HEK293 (cell line): ENCODE measurements at regions not wholly inside any gene's neighbourhood (a gene's known extent, or its start where the extent isn't known, plus 50 kb on each side); places are given as distances from the start of the nearest gene placed in this dataset.

Experiments
- CTCF ChIA-PET: fragments of 350-600 bp; formaldehyde crosslinking; extraction: SDS; loops from one replicate; lab custom pipeline; 2021; ENCODE audit warnings: antibody characterized with exemption; lab: Yijun Ruan, JAX
- POLR2A ChIA-PET: fragments of 300-600 bp; formaldehyde crosslinking; extraction: SDS; loops from one replicate; lab custom pipeline; 2020; ENCODE audit warnings: antibody characterized with exemption, inconsistent platforms; lab: Yijun Ruan, JAX
- H3K27ac ChIP-seq: fragments of 200-500 bp; sonication (Bioruptor generic); 2 replicates; pipeline ENCODE4 v1.5.1; 2014; ENCODE audit warnings: low read depth, low read length, control low read depth, inconsistent platforms; ENCODE audit errors: extremely low read depth
- H3K36me3 ChIP-seq, 2 experiments: fragments of 200-500 bp in 1 of 2; sonication (Bioruptor generic) in 1 of 2; 1 replicate in 1 of 2; 2 replicates in 1 of 2; pipeline ENCODE4 v1.5.1; 2014 to 2017; ENCODE audit warnings: inconsistent platforms in 2 of 2, low read length in 2 of 2; ENCODE audit not compliant: control insufficient read depth in 2 of 2, insufficient read depth in 1 of 2
- H3K4me1 ChIP-seq: fragments of 200-500 bp; sonication (Bioruptor generic); 2 replicates; pipeline ENCODE4 v1.5.1; 2014; ENCODE audit warnings: mild to moderate bottlenecking, low read length, inconsistent platforms; ENCODE audit not compliant: control insufficient read depth, insufficient read depth
- H3K4me3 ChIP-seq: 2 replicates; pipeline ENCODE4 v1.5.1; 2011; ENCODE audit warnings: low read depth, mild to moderate bottlenecking, control low read depth, low read length, moderate library complexity
- H3K9me3 ChIP-seq: fragments of 200-500 bp; sonication (Bioruptor generic); 2 replicates; pipeline ENCODE4 v1.5.1; 2014; ENCODE audit warnings: low read depth, low read length, inconsistent platforms; ENCODE audit not compliant: control insufficient read depth, insufficient read depth
- HOXA7 ChIP-seq: sonication (generic); formaldehyde crosslinking; IDR thresholded peaks from 2 replicates; pipeline ENCODE4 v1.8.1; 2022; ENCODE audit warnings: missing genetic modification reagents, borderline replicate concordance
- KLF10 ChIP-seq: fragments of 450-650 bp; IDR thresholded peaks from 2 replicates; pipeline ENCODE4 v1.5.1; 2018; ENCODE audit warnings: missing biosample characterization, mild to moderate bottlenecking, missing genetic modification characterization
- MEIS1 ChIP-seq: sonication (generic); formaldehyde crosslinking; IDR thresholded peaks from 2 replicates; pipeline ENCODE4 v1.8.1; 2022; ENCODE audit warnings: missing genetic modification reagents, mild to moderate bottlenecking, borderline replicate concordance
- ZFHX2 ChIP-seq: fragments of 450-650 bp; formaldehyde crosslinking; conservative IDR thresholded peaks from 2 replicates; pipeline ENCODE4 v1.5.1; 2016; ENCODE audit warnings: missing biosample characterization, missing genetic modification characterization
- ZNF10 ChIP-seq: fragments of 450-650 bp; formaldehyde crosslinking; IDR thresholded peaks from 2 replicates; pipeline ENCODE4 v1.5.1; 2017; ENCODE audit warnings: missing biosample characterization, missing genetic modification characterization
- ZNF132 ChIP-seq: fragments of 450-650 bp; formaldehyde crosslinking; IDR thresholded peaks from 2 replicates; pipeline ENCODE4 v1.5.1; 2017; ENCODE audit warnings: missing biosample characterization, missing genetic modification characterization, borderline replicate concordance
- ZNF140 ChIP-seq: fragments of 450-650 bp; formaldehyde crosslinking; IDR thresholded peaks from 2 replicates; pipeline ENCODE4 v1.5.1; 2016; ENCODE audit warnings: missing biosample characterization, missing genetic modification characterization
- ZNF221 ChIP-seq: fragments of 450-650 bp; formaldehyde crosslinking; IDR thresholded peaks from 2 replicates; pipeline ENCODE4 v1.5.1; 2017; ENCODE audit warnings: missing biosample characterization, missing genetic modification characterization, borderline replicate concordance
- ZNF274 ChIP-seq, 2 experiments: fragments of 200-500 bp in 1 of 2; fragments of 450-650 bp in 1 of 2; sonication (Bioruptor generic) in 1 of 2; formaldehyde crosslinking in 1 of 2; IDR thresholded peaks; 2 replicates each; pipeline versions ENCODE4 v1.5.1 to v1.6.1; 2014 to 2016; ENCODE audit warnings: borderline replicate concordance in 1 of 2, inconsistent platforms in 1 of 2, low read length in 1 of 2, missing biosample characterization in 1 of 2, missing genetic modification characterization in 1 of 2
- ZNF302 ChIP-seq: fragments of 450-650 bp; formaldehyde crosslinking; IDR thresholded peaks from 2 replicates; pipeline ENCODE4 v1.5.1; 2016; ENCODE audit warnings: missing biosample characterization, missing genetic modification characterization, low read depth
- ZNF311 ChIP-seq: fragments of 450-650 bp; formaldehyde crosslinking; IDR thresholded peaks from 2 replicates; pipeline ENCODE4 v1.5.1; 2017; ENCODE audit warnings: missing biosample characterization, missing genetic modification characterization, borderline replicate concordance
- ZNF341 ChIP-seq: fragments of 450-650 bp; formaldehyde crosslinking; IDR thresholded peaks from 2 replicates; pipeline ENCODE4; 2016; ENCODE audit warnings: low read depth, missing biosample characterization, missing genetic modification characterization
- ZNF350 ChIP-seq: fragments of 450-650 bp; formaldehyde crosslinking; IDR thresholded peaks from 2 replicates; pipeline ENCODE4 v1.5.0; 2017; ENCODE audit warnings: missing biosample characterization, mild to moderate bottlenecking, missing genetic modification characterization
- ZNF664 ChIP-seq: fragments of 450-650 bp; formaldehyde crosslinking; IDR thresholded peaks from 2 replicates; pipeline ENCODE4 v1.5.1; 2016; ENCODE audit warnings: missing biosample characterization, missing genetic modification characterization
- ZNF677 ChIP-seq: fragments of 450-650 bp; IDR thresholded peaks from 2 replicates; pipeline ENCODE4 v1.5.0; 2018; ENCODE audit warnings: missing biosample characterization, mild to moderate bottlenecking, missing genetic modification characterization, moderate library complexity
- ZNF791 ChIP-seq: fragments of 450-650 bp; formaldehyde crosslinking; IDR thresholded peaks from 2 replicates; pipeline ENCODE4 v1.5.1; 2016; ENCODE audit warnings: missing biosample characterization, missing genetic modification characterization
- TF ChIP-seq, protein P1 (sequence below): fragments of 450-650 bp; formaldehyde crosslinking; IDR thresholded peaks from 2 replicates; pipeline ENCODE4 v1.5.1; 2016; ENCODE audit warnings: missing biosample characterization, missing genetic modification characterization
- TF ChIP-seq, protein P2 (sequence below): fragments of 450-650 bp; formaldehyde crosslinking; IDR thresholded peaks from 2 replicates; pipeline ENCODE4 v1.5.1; 2016; ENCODE audit warnings: missing biosample characterization, missing genetic modification characterization
- TF ChIP-seq, protein P3 (sequence below): fragments of 450-650 bp; formaldehyde crosslinking; IDR thresholded peaks from 2 replicates; pipeline ENCODE4 v1.5.1; 2017; ENCODE audit warnings: missing biosample characterization, missing genetic modification characterization

DNA sequence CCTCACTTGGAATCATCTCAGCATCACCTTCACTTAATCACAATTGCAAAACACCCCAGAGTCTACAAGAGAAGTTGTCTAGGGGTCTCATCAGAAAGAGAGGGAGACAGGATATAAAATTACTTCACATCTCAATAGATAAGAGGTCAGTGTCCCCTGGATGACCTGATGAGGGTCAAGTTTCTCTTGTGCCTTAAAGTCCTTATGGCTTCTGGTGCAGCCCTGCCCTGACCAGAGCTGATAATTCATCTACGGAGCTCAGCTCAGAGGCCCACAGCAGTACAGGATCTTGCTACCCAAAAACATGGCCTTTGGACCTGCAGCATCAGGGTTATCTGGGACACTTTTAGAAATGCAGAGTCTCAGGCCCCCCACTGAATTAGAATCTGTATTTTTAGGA, 111.1 kb upstream of the GLI3 start:
- ChIA-PET CTCF (no interaction called here), POLR2A (no interaction called here)
- no peak overlapping the region for H3K27ac ChIP-seq
- peaks cover 3% of the 10 kb centered on the region; the same call in 1 of the 2 replicates for H3K4me1 ChIP-seq
- H3K9me3 ChIP-seq = no peaks in the 10 kb centered on the region
- no peaks in the 10 kb centered on the region for H3K36me3 ChIP-seq
- TF ChIP-seq ZNF791 (tag by site-specific recombination) = no peak
- no peak for TF ChIP-seq ZNF350 (tag by site-specific recombination)
- no peak for TF ChIP-seq ZNF274 (IDR thresholded peaks at IDR 0.05; ENCODE audit: low read length)
- no peak for TF ChIP-seq ZNF274 (tag by site-specific recombination; IDR thresholded peaks at IDR 0.05; ENCODE audit: borderline replicate concordance)
- no peak for TF ChIP-seq ZFHX2
- no peak for TF ChIP-seq ZNF664 (tag by site-specific recombination)
- TF ChIP-seq ZNF341 (tag by site-specific recombination) = no peak
- TF ChIP-seq, protein P1, sequence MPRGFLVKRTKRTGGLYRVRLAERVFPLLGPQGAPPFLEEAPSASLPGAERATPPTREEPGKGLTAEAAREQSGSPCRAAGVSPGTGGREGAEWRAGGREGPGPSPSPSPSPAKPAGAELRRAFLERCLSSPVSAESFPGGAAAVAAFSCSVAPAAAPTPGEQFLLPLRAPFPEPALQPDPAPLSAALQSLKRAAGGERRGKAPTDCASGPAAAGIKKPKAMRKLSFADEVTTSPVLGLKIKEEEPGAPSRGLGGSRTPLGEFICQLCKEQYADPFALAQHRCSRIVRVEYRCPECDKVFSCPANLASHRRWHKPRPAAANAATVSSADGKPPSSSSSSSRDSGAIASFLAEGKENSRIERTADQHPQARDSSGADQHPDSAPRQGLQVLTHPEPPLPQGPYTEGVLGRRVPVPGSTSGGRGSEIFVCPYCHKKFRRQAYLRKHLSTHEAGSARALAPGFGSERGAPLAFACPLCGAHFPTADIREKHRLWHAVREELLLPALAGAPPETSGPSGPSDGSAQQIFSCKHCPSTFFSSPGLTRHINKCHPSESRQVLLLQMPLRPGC (tag by site-specific recombination) = no peak
- no peak for TF ChIP-seq ZNF140 (tag by site-specific recombination)
- no peak for TF ChIP-seq HOXA7 (CRISPR knock-in tag)
- TF ChIP-seq, protein P2, sequence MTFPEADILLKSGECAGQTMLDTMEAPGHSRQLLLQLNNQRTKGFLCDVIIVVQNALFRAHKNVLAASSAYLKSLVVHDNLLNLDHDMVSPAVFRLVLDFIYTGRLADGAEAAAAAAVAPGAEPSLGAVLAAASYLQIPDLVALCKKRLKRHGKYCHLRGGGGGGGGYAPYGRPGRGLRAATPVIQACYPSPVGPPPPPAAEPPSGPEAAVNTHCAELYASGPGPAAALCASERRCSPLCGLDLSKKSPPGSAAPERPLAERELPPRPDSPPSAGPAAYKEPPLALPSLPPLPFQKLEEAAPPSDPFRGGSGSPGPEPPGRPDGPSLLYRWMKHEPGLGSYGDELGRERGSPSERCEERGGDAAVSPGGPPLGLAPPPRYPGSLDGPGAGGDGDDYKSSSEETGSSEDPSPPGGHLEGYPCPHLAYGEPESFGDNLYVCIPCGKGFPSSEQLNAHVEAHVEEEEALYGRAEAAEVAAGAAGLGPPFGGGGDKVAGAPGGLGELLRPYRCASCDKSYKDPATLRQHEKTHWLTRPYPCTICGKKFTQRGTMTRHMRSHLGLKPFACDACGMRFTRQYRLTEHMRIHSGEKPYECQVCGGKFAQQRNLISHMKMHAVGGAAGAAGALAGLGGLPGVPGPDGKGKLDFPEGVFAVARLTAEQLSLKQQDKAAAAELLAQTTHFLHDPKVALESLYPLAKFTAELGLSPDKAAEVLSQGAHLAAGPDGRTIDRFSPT (tag by site-specific recombination) = no peak
- TF ChIP-seq ZNF10 = no peak
- TF ChIP-seq ZNF132 (tag by site-specific recombination) = no peak
- TF ChIP-seq ZNF221 (tag by site-specific recombination) = no peak
- TF ChIP-seq ZNF677 (tag by site-specific recombination) = no peak
- H3K4me3 ChIP-seq = no peak overlapping the region

DNA sequence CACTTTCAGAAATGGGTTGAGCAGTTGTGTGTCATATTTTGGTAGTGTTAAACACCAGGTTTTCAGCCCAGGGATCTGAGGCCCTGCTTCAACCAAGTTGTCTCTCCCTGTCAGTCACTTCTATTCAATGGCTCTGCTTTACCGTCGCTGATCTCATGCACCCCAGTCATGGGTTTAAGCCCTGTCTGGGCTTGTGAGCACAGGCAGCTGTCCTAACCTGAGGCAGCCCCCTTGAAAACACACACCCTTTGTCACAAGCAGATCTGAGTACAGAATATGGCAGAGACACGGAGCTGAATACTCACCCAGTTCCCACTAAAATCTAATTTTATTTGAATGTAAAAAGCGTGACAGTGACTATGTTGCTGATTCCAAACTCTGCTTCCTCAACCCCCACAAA, 110.6 kb upstream of the GLI3 start:
- no peak for TF ChIP-seq ZNF311 (tag by site-specific recombination)
- TF ChIP-seq KLF10 (tag by site-specific recombination) = no peak
- no peak for TF ChIP-seq MEIS1
- no peak for TF ChIP-seq ZNF302 (tag by site-specific recombination)
- TF ChIP-seq, protein P3, sequence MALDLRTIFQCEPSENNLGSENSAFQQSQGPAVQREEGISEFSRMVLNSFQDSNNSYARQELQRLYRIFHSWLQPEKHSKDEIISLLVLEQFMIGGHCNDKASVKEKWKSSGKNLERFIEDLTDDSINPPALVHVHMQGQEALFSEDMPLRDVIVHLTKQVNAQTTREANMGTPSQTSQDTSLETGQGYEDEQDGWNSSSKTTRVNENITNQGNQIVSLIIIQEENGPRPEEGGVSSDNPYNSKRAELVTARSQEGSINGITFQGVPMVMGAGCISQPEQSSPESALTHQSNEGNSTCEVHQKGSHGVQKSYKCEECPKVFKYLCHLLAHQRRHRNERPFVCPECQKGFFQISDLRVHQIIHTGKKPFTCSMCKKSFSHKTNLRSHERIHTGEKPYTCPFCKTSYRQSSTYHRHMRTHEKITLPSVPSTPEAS (tag by site-specific recombination) = no peak
- TF ChIP-seq ZFHX2 = no peak
- peaks cover 3% of the 10 kb centered on the region; the same call in 1 of the 2 replicates for H3K4me1 ChIP-seq
- no peak overlapping the region for H3K4me3 ChIP-seq
- CTCF ChIA-PET = no interaction called here
- no peaks in the 10 kb centered on the region for H3K36me3 ChIP-seq
- H3K9me3 ChIP-seq = no peaks in the 10 kb centered on the region
- POLR2A ChIA-PET = no interaction called here
- H3K27ac ChIP-seq = no peak overlapping the region
